GM21825 (cell line): ENCODE measurements at regions not wholly inside any gene's neighbourhood (a gene's known extent, or its start where the extent isn't known, plus 50 kb on each side); places are given as distances from the start of the nearest gene placed in this dataset.
"Not testable (repeated sequence)": the region's sequence is repeated elsewhere in the genome, so short reads cannot be mapped to it uniquely, and the experiment has no call there.

Experiments
- ATAC-seq: cut with Tn5 transposase; IDR thresholded peaks from one replicate; pipeline ENCODE4 v1.9.1; 2021; ENCODE audit warnings: mild to moderate bottlenecking, moderate library complexity; ENCODE audit not compliant: unreplicated experiment

GRCh38 chr18:59038295-59039039, 101.2 kb upstream of the SEC11C start:
- ATAC-seq, result no peak

GRCh38 chr18:59039040-59039320, 100.7 kb upstream of the SEC11C start:
- ATAC-seq, result not testable (repeated sequence)

- ATAC-seq, result no peak
These were observed 100.2 kb upstream of the SEC11C start for GRCh38 chr18:59039449-59039848.

- no peak for ATAC-seq
These were observed 98.9 kb upstream of the SEC11C start for GRCh38 chr18:59040770-59041148.

- no peak for ATAC-seq
These were observed 98.4 kb upstream of the SEC11C start for GRCh38 chr18:59041296-59041695.

- ATAC-seq, result no peak
These were observed 97.6 kb upstream of the SEC11C start for GRCh38 chr18:59041819-59042815.

- no peak for ATAC-seq
These were observed 94.8 kb upstream of the SEC11C start for GRCh38 chr18:59044855-59045254.

GRCh38 chr18:59047321-59048047, 92.2 kb upstream of the SEC11C start:
- no peak for ATAC-seq

- ATAC-seq, result no peak
These were observed 91.7 kb upstream of the SEC11C start for GRCh38 chr18:59048048-59048363.

GRCh38 chr18:59048378-59048777, 91.3 kb upstream of the SEC11C start:
- ATAC-seq, result no peak

GRCh38 chr18:59049721-59050660, 89.7 kb upstream of the SEC11C start:
- no peak for ATAC-seq

- ATAC-seq, result no peak
These were observed 89.0 kb upstream of the SEC11C start for GRCh38 chr18:59050661-59051057.

- no peak for ATAC-seq
These were observed 88.1 kb upstream of the SEC11C start for GRCh38 chr18:59051470-59052165.

GRCh38 chr18:59052965-59053820, 86.5 kb upstream of the SEC11C start:
- ATAC-seq, result no peak

GRCh38 chr18:59054496-59055287, 85.0 kb upstream of the SEC11C start:
- no peak for ATAC-seq

- no peak for ATAC-seq
These were observed 84.2 kb upstream of the SEC11C start for GRCh38 chr18:59055345-59056032.

- ATAC-seq, result no peak
These were observed 82.8 kb upstream of the SEC11C start for GRCh38 chr18:59056706-59057492.
